ENCODE measurements at regions not wholly inside any gene's neighbourhood (a gene's known extent, or its start where the extent isn't known, plus 50 kb on each side); places are given as distances from the start of the nearest gene placed in this dataset.
"Not testable (repeated sequence)": the region's sequence is repeated elsewhere in the genome, so short reads cannot be mapped to it uniquely, and the experiment has no call there.

- Histone ChIP-seq H3K4me1 (no peaks in the 10 kb centered on the region), H3K4me3 (no peak overlapping the region), H3K27me3 (no peaks in the 10 kb centered on the region), H3K9me3 (peaks cover 0 to 6% of the 10 kb centered on the region in 2 donors), H3K36me3 (no peaks in the 10 kb centered on the region), H3K27ac (no peak overlapping the region)
- no peak for DNase-seq (ENCODE audit: low spot score in 2 of 2)
- intact Hi-C loops (cut with DNase I; ENCODE audit: low total_unique reads), result no loop called here
- TF ChIP-seq POLR2A (IDR thresholded peaks at IDR 0.05), result no peak
- no peak for TF ChIP-seq POLR2AphosphoS5 (IDR thresholded peaks at IDR 0.05)
- no peak for TF ChIP-seq CTCF (IDR thresholded peaks at IDR 0.05)
These were observed 233.1 kb upstream of the RASA1 start for GRCh38 chr5:87034557-87034956.

- H3K4me3 ChIP-seq, result no peak overlapping the region
- intact Hi-C loops (cut with DNase I; ENCODE audit: low total_unique reads), result no loop called here
- peaks cover 0 to 6% of the 10 kb centered on the region in 2 donors for H3K9me3 ChIP-seq
- TF ChIP-seq CTCF (IDR thresholded peaks at IDR 0.05), result no peak
- TF ChIP-seq POLR2A (IDR thresholded peaks at IDR 0.05), result no peak
- TF ChIP-seq POLR2AphosphoS5 (IDR thresholded peaks at IDR 0.05), result no peak
- no peak for DNase-seq (ENCODE audit: low spot score in 2 of 2)
- H3K27ac ChIP-seq, result no peak overlapping the region
- H3K27me3 ChIP-seq, result no peaks in the 10 kb centered on the region
- H3K4me1 ChIP-seq, result no peaks in the 10 kb centered on the region
- no peaks in the 10 kb centered on the region for H3K36me3 ChIP-seq
These were observed 225.1 kb upstream of the RASA1 start for GRCh38 chr5:87042554-87042953.

- DNase-seq (ENCODE audit: low spot score in 2 of 2), result no peak
- H3K27ac ChIP-seq, result no peak overlapping the region
- no peaks in the 10 kb centered on the region for H3K27me3 ChIP-seq
- TF ChIP-seq CTCF (IDR thresholded peaks at IDR 0.05) (no peak), POLR2A (IDR thresholded peaks at IDR 0.05) (no peak), POLR2AphosphoS5 (IDR thresholded peaks at IDR 0.05) (no peak)
- H3K4me3 ChIP-seq, result no peak overlapping the region
- intact Hi-C loops (cut with DNase I; ENCODE audit: low total_unique reads), result no loop called here
- H3K9me3 ChIP-seq, result peaks cover 5 to 7% of the 10 kb centered on the region in 2 donors
- no peaks in the 10 kb centered on the region for H3K36me3 ChIP-seq
- H3K4me1 ChIP-seq, result no peaks in the 10 kb centered on the region
These were observed 219.5 kb upstream of the RASA1 start for GRCh38 chr5:87048156-87048555.

GRCh38 chr5:87049012-87049411 lies 218.7 kb upstream of the RASA1 start:
- H3K36me3 ChIP-seq; H3K27me3 ChIP-seq; intact Hi-C loops (cut with DNase I; ENCODE audit: low total_unique reads); H3K4me3 ChIP-seq; H3K27ac ChIP-seq; H3K4me1 ChIP-seq; H3K9me3 ChIP-seq; DNase-seq (ENCODE audit: low spot score in 2 of 2): not testable (repeated sequence)

DNA sequence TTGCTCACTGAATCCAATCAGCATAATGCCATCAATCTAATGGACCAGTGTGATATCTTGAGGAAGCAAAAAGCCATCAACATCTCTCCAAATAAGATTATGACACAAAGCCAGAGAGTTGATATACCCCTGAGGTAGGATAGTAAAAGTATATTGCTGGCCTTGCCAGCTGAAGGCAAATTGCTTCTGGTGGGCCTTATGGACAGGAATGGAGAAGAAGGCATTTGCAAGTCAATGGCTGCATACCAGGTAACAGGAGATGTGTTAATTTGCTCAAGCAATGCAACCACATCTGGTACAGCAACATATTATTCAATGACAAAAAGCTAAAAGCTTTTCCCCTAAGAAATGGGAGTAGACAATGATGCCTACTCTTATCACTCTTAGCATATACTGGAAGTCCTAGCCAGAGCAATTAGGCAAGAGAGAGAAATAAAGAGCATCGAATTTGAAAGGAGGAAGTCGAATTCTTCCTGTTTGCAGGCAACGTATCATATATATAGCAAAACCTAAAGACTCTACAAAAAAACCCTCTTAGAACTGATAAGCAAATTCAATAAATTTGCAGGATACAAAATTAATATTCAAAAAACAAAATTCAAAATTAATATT lies 216.1 kb upstream of the RASA1 start:
- no peak for DNase-seq (ENCODE audit: low spot score in 2 of 2)
- Histone ChIP-seq H3K4me1 (no peaks in the 10 kb centered on the region), H3K27ac (no peak overlapping the region), H3K4me3 (no peak overlapping the region), H3K27me3 (no peaks in the 10 kb centered on the region), H3K36me3 (no peaks in the 10 kb centered on the region), H3K9me3 (peaks cover 5 to 7% of the 10 kb centered on the region in 2 donors)
- TF ChIP-seq POLR2A (IDR thresholded peaks at IDR 0.05), result no peak
- TF ChIP-seq CTCF (IDR thresholded peaks at IDR 0.05), result no peak
- TF ChIP-seq POLR2AphosphoS5 (IDR thresholded peaks at IDR 0.05), result no peak
- intact Hi-C loops (cut with DNase I; ENCODE audit: low total_unique reads), result no loop called here

GRCh38 chr5:87053146-87053545 lies 214.5 kb upstream of the RASA1 start:
- H3K4me1 ChIP-seq, result no peaks in the 10 kb centered on the region
- TF ChIP-seq POLR2AphosphoS5 (IDR thresholded peaks at IDR 0.05), result no peak
- TF ChIP-seq CTCF (IDR thresholded peaks at IDR 0.05), result no peak
- no peak for TF ChIP-seq POLR2A (IDR thresholded peaks at IDR 0.05)
- intact Hi-C loops (cut with DNase I; ENCODE audit: low total_unique reads), result no loop called here

More at GRCh38 chr5:87053146-87053545, 214.5 kb upstream of the RASA1 start:
- no peak overlapping the region for H3K27ac ChIP-seq
- no peaks in the 10 kb centered on the region for H3K27me3 ChIP-seq
- no peaks in the 10 kb centered on the region for H3K36me3 ChIP-seq
- H3K4me3 ChIP-seq, result no peak overlapping the region
- DNase-seq (ENCODE audit: low spot score in 2 of 2), result no peak
- peaks cover 5 to 7% of the 10 kb centered on the region in 2 donors for H3K9me3 ChIP-seq

All from breast epithelium (tissue), 4 donors.